Liver (tissue), 3 donors: ENCODE measurements at regions not wholly inside any gene's neighbourhood (a gene's known extent, or its start where the extent isn't known, plus 50 kb on each side); places are given as distances from the start of the nearest gene placed in this dataset.

Experiments
- EGR1 ChIP-seq, 2 donors: IDR thresholded peaks; 2 replicates each; pipeline ENCODE4 v1.6.1; 2016 to 2018; ENCODE audit warnings: antibody characterized with exemption in 2 of 2, low read depth in 2 of 2
- GABPA ChIP-seq, 2 donors: IDR thresholded peaks in 1 of 2; conservative IDR thresholded peaks in 1 of 2; 2 replicates each; pipeline ENCODE4 v1.6.1; 2016; ENCODE audit warnings: antibody characterized with exemption in 2 of 2, mild to moderate bottlenecking in 1 of 2, moderate library complexity in 1 of 2
- JUND ChIP-seq, 2 donors: IDR thresholded peaks; 2 replicates each; pipeline ENCODE4 v1.6.1; 2016; ENCODE audit warnings: antibody characterized with exemption in 2 of 2
- NR2F2 ChIP-seq: IDR thresholded peaks from 2 replicates; pipeline ENCODE4 v1.6.1; 2016; ENCODE audit warnings: antibody characterized with exemption
- RAD21 ChIP-seq, 2 donors: IDR thresholded peaks; 2 replicates each; pipeline ENCODE4 v1.6.1; 2016; ENCODE audit warnings: antibody characterized with exemption in 2 of 2, mild to moderate bottlenecking in 2 of 2
- REST ChIP-seq: IDR thresholded peaks from 2 replicates; pipeline ENCODE4 v1.6.1; 2016; ENCODE audit warnings: antibody characterized with exemption, mild to moderate bottlenecking
- RXRA ChIP-seq, 2 donors: IDR thresholded peaks; 2 replicates each; pipeline ENCODE4 v1.6.1; 2017 to 2018; ENCODE audit warnings: antibody characterized with exemption in 2 of 2, mild to moderate bottlenecking in 1 of 2
- SP1 ChIP-seq: IDR thresholded peaks from 2 replicates; pipeline ENCODE4 v1.6.1; 2018; ENCODE audit warnings: antibody characterized with exemption, mild to moderate bottlenecking
- TAF1 ChIP-seq: conservative IDR thresholded peaks from 2 replicates; pipeline ENCODE4 v1.6.1; 2016; ENCODE audit warnings: antibody characterized with exemption, mild to moderate bottlenecking
- YY1 ChIP-seq: IDR thresholded peaks from 2 replicates; pipeline ENCODE4 v1.6.1; 2016; ENCODE audit warnings: antibody characterized with exemption, mild to moderate bottlenecking
- ZBTB33 ChIP-seq: IDR thresholded peaks from 2 replicates; pipeline ENCODE4 v1.6.1; 2016; ENCODE audit warnings: antibody characterized with exemption
- TF ChIP-seq, protein P1 (sequence below): IDR thresholded peaks from 2 replicates; pipeline ENCODE4 v1.6.1; 2016; ENCODE audit warnings: antibody characterized with exemption
- TF ChIP-seq, protein P2 (sequence below): fragments of 150-350 bp; IDR thresholded peaks from 2 replicates; pipeline ENCODE4 v1.5.1; 2017; ENCODE audit warnings: improper control_type of control experiment, low read depth, low read length; ENCODE audit not compliant: missing input control
- TF ChIP-seq, protein P3 (sequence below): IDR thresholded peaks from 2 replicates; pipeline ENCODE4 v1.6.1; 2016; ENCODE audit warnings: antibody characterized with exemption
- donor health status: healthy.
- donor health status: healthy.

- no peak for TF ChIP-seq RAD21 (IDR thresholded peaks at IDR 0.05)
- TF ChIP-seq, protein P1, sequence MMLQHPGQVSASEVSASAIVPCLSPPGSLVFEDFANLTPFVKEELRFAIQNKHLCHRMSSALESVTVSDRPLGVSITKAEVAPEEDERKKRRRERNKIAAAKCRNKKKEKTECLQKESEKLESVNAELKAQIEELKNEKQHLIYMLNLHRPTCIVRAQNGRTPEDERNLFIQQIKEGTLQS, result no peak
- no peak for TF ChIP-seq EGR1 (IDR thresholded peaks at IDR 0.05; ENCODE audit: low read depth in 2 of 2)
- no peak for TF ChIP-seq RXRA (IDR thresholded peaks at IDR 0.05)
- TF ChIP-seq, protein P2, sequence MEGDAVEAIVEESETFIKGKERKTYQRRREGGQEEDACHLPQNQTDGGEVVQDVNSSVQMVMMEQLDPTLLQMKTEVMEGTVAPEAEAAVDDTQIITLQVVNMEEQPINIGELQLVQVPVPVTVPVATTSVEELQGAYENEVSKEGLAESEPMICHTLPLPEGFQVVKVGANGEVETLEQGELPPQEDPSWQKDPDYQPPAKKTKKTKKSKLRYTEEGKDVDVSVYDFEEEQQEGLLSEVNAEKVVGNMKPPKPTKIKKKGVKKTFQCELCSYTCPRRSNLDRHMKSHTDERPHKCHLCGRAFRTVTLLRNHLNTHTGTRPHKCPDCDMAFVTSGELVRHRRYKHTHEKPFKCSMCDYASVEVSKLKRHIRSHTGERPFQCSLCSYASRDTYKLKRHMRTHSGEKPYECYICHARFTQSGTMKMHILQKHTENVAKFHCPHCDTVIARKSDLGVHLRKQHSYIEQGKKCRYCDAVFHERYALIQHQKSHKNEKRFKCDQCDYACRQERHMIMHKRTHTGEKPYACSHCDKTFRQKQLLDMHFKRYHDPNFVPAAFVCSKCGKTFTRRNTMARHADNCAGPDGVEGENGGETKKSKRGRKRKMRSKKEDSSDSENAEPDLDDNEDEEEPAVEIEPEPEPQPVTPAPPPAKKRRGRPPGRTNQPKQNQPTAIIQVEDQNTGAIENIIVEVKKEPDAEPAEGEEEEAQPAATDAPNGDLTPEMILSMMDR, result no peak
- TF ChIP-seq YY1, result no peak
- no peak for TF ChIP-seq JUND (IDR thresholded peaks at IDR 0.05)
- TF ChIP-seq SP1, result no peak
- TF ChIP-seq, protein P3, sequence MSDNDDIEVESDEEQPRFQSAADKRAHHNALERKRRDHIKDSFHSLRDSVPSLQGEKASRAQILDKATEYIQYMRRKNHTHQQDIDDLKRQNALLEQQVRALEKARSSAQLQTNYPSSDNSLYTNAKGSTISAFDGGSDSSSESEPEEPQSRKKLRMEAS, result no peak
- no peak for TF ChIP-seq ZBTB33
- TF ChIP-seq REST, result no peak
- no peak for TF ChIP-seq NR2F2
- no peak for TF ChIP-seq TAF1
- no peak for TF ChIP-seq GABPA (IDR thresholded peaks at IDR 0.05 in 1 of 2, conservative IDR thresholded peaks at IDR 0.05 in 1 of 2)
These were observed 287.2 kb downstream of the SATB1 start for GRCh38 chr3:18137958-18138357.
